ENCODE measurements at regions not wholly inside any gene's neighbourhood (a gene's known extent, or its start where the extent isn't known, plus 50 kb on each side); places are given as distances from the start of the nearest gene placed in this dataset.
"Not testable (repeated sequence)": the region's sequence is repeated elsewhere in the genome, so short reads cannot be mapped to it uniquely, and the experiment has no call there.

GRCh38 chr18:46239549-46239948 is 135.4 kb downstream of the HAUS1 start:
- Histone ChIP-seq H3K36me3 (ENCODE audit: control insufficient read depth, insufficient read depth, low read length) (no peaks in the 10 kb centered on the region), H3K4me3 (ENCODE audit: low read depth, low read length) (no peak overlapping the region), H3K27me3 (ENCODE audit: control insufficient read depth, insufficient read depth, low read length) (no peaks in the 10 kb centered on the region)
- no peak for DNase-seq (ENCODE audit: low read depth)
- TF ChIP-seq, protein P1, sequence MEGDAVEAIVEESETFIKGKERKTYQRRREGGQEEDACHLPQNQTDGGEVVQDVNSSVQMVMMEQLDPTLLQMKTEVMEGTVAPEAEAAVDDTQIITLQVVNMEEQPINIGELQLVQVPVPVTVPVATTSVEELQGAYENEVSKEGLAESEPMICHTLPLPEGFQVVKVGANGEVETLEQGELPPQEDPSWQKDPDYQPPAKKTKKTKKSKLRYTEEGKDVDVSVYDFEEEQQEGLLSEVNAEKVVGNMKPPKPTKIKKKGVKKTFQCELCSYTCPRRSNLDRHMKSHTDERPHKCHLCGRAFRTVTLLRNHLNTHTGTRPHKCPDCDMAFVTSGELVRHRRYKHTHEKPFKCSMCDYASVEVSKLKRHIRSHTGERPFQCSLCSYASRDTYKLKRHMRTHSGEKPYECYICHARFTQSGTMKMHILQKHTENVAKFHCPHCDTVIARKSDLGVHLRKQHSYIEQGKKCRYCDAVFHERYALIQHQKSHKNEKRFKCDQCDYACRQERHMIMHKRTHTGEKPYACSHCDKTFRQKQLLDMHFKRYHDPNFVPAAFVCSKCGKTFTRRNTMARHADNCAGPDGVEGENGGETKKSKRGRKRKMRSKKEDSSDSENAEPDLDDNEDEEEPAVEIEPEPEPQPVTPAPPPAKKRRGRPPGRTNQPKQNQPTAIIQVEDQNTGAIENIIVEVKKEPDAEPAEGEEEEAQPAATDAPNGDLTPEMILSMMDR (IDR thresholded peaks at IDR 0.05; ENCODE audit: insufficient read depth, low read length, severe bottlenecking) = no peak
- no peak for FAIRE-seq

DNA sequence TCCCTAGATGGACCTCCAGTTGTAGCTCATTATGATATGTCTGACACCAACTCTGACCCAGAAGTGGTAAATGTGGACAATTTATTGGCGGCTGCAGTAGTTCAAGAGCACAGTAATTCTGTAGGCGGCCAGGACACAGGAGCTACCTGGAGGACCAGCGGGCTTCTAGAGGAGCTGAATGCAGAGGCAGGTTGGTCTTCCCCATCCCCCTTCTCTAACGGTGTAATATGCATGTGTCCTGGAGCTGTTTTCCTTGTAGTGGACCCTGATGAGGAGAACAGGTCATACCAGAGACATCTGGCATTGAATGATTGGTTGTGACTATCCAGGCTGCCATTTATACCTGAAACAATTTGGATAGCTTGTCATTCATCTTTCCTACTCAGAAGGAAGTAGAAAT is 135.8 kb downstream of the HAUS1 start:
- DNase-seq (ENCODE audit: low read depth) = no peak
- Histone ChIP-seq H3K4me3 (ENCODE audit: low read depth, low read length) (no peak overlapping the region), H3K27me3 (ENCODE audit: control insufficient read depth, insufficient read depth, low read length) (no peaks in the 10 kb centered on the region), H3K36me3 (ENCODE audit: control insufficient read depth, insufficient read depth, low read length) (no peaks in the 10 kb centered on the region)
- TF ChIP-seq, protein P1 (IDR thresholded peaks at IDR 0.05; ENCODE audit: insufficient read depth, low read length, severe bottlenecking) = no peak
- FAIRE-seq = peak; percentile 52

- H3K4me3 ChIP-seq (ENCODE audit: low read depth, low read length); FAIRE-seq; DNase-seq (ENCODE audit: low read depth): not testable (repeated sequence)
Observed at GRCh38 chr18:46241393-46241792, 137.2 kb downstream of the HAUS1 start.

GRCh38 chr18:46242183-46242582 is 138.0 kb downstream of the HAUS1 start:
- Histone ChIP-seq H3K4me3 (ENCODE audit: low read depth, low read length) (no peak overlapping the region), H3K27me3 (ENCODE audit: control insufficient read depth, insufficient read depth, low read length) (no peaks in the 10 kb centered on the region), H3K36me3 (ENCODE audit: control insufficient read depth, insufficient read depth, low read length) (no peaks in the 10 kb centered on the region)
- TF ChIP-seq, protein P1 (IDR thresholded peaks at IDR 0.05; ENCODE audit: insufficient read depth, low read length, severe bottlenecking) = no peak
- FAIRE-seq = no peak
- no peak for DNase-seq (ENCODE audit: low read depth)

More at GRCh38 chr18:46241393-46241792, 137.2 kb downstream of the HAUS1 start:
- not testable (repeated sequence) for H3K36me3 ChIP-seq (ENCODE audit: control insufficient read depth, insufficient read depth, low read length); H3K27me3 ChIP-seq (ENCODE audit: control insufficient read depth, insufficient read depth, low read length)

GRCh38 chr18:46243095-46243494 is 138.9 kb downstream of the HAUS1 start:
- Histone ChIP-seq H3K4me3 (ENCODE audit: low read depth, low read length) (no peak overlapping the region), H3K27me3 (ENCODE audit: control insufficient read depth, insufficient read depth, low read length) (no peaks in the 10 kb centered on the region), H3K36me3 (ENCODE audit: control insufficient read depth, insufficient read depth, low read length) (no peaks in the 10 kb centered on the region)
- TF ChIP-seq, protein P1 (IDR thresholded peaks at IDR 0.05; ENCODE audit: insufficient read depth, low read length, severe bottlenecking) = no peak
- FAIRE-seq = no peak
- no peak for DNase-seq (ENCODE audit: low read depth)

DNA sequence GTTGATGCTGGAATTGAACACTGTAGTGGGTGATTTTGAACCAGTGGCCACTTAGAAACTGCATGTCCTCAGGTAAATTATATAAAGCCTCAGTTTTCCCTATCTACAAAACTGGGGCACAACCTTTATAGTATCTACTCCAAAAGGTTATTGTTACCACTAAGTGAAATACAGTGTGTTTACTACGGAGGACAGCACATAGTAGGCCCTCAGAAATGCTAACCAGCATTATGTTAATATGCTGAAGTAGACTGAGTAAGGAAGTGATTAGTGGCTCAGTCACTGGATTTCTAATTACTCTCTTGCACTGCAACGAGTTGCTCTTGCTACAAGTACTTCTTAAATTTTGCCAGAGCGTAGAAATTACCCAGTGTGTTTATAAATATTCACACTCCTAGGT is 139.5 kb downstream of the HAUS1 start:
- Histone ChIP-seq H3K36me3 (ENCODE audit: control insufficient read depth, insufficient read depth, low read length) (no peaks in the 10 kb centered on the region), H3K4me3 (ENCODE audit: low read depth, low read length) (no peak overlapping the region), H3K27me3 (ENCODE audit: control insufficient read depth, insufficient read depth, low read length) (no peaks in the 10 kb centered on the region)
- TF ChIP-seq, protein P1 (IDR thresholded peaks at IDR 0.05; ENCODE audit: insufficient read depth, low read length, severe bottlenecking) = no peak
- FAIRE-seq (no peak), DNase-seq (ENCODE audit: low read depth) (no peak)
